ENCODE measurements at regions not wholly inside any gene's neighbourhood (a gene's known extent, or its start where the extent isn't known, plus 50 kb on each side); places are given as distances from the start of the nearest gene placed in this dataset.

DNA sequence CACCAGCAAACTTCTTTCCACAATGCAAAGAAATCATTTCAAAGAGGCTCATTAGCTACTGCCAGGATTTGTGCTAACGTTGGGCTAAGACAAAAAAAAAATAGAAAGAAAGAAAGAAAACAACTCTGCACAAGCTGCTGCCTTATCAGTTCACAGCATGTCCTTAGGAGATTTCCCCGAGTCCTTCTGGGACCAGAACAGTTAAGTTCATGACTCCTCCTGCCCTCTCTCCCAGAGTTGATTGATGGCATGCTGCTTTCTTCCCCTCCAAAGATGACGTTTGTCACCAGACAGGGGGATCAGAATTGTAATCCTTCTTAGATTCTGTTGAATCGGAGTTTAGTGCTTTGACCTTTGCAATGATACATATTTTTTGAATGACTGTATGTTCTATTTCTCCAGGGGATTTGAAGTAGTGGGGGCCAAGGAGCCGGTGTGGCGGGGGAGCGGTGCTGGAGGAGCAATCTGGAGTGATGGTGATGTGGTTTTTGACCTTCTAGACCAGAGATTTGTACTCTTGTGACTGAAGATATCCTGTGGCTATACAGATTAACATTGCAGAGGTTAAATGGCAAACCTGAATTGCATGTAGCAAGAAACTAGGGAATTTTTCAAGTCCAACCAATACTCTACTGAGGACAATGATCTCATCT lies 409.2 kb upstream of the TMPO start:
- no peak overlapping the region for H3K27ac Mint-ChIP-seq
- H3K4me3 ChIP-seq (ENCODE audit: low read length), result no peak overlapping the region
- WGBS (ENCODE audit: insufficient coverage), result 44% methylated on average over 7 of the region's 7 CpGs
- DNase-seq (no peak), ATAC-seq (no peak)
- no peaks in the 10 kb centered on the region for H3K27me3 Mint-ChIP-seq (ENCODE audit: low read depth in 2 of 2)
- no peaks in the 10 kb centered on the region for H3K4me1 Mint-ChIP-seq
- intact Hi-C loops (cut with micrococcal nuclease), result no loop called here
- no peaks in the 10 kb centered on the region for H3K4me1 ChIP-seq (ENCODE audit: control insufficient read depth, insufficient read depth, low read length)
- no peak overlapping the region for H3K4me3 Mint-ChIP-seq
- H3K9me3 ChIP-seq (ENCODE audit: control insufficient read depth, insufficient read depth, low read length), result no peaks in the 10 kb centered on the region
- H3K9me3 Mint-ChIP-seq, result peaks cover 2% of the 10 kb centered on the region in 2 donors
- no peaks in the 10 kb centered on the region for H3K36me3 Mint-ChIP-seq
- TF ChIP-seq, protein P1, sequence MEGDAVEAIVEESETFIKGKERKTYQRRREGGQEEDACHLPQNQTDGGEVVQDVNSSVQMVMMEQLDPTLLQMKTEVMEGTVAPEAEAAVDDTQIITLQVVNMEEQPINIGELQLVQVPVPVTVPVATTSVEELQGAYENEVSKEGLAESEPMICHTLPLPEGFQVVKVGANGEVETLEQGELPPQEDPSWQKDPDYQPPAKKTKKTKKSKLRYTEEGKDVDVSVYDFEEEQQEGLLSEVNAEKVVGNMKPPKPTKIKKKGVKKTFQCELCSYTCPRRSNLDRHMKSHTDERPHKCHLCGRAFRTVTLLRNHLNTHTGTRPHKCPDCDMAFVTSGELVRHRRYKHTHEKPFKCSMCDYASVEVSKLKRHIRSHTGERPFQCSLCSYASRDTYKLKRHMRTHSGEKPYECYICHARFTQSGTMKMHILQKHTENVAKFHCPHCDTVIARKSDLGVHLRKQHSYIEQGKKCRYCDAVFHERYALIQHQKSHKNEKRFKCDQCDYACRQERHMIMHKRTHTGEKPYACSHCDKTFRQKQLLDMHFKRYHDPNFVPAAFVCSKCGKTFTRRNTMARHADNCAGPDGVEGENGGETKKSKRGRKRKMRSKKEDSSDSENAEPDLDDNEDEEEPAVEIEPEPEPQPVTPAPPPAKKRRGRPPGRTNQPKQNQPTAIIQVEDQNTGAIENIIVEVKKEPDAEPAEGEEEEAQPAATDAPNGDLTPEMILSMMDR (IDR thresholded peaks at IDR 0.05), result no peak
- H3K27me3 ChIP-seq (ENCODE audit: control insufficient read depth, insufficient read depth, low read length), result no peaks in the 10 kb centered on the region
- no peak overlapping the region for H3K27ac ChIP-seq (ENCODE audit: low read length)
- H3K36me3 ChIP-seq (ENCODE audit: control insufficient read depth, insufficient read depth, low read length), result no peaks in the 10 kb centered on the region

DNA sequence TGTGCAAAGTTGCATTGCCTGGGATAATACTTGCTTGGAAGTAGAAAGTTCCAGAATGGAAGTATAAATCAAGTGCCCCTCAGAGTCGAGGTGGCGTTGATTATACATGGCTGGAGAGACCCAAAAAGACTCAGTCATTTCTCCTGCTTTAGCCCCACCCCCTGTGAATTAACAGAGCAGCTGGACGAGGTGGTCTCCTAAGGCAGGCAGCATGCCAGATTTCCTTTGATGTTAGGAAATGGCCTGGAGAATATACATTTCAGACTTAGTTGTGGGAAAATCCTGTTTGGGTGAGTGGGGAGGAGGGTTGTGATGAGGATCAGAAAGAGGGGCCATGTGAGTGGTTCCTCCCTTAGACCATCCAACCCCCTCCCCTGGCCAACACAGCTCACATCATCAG lies 406.1 kb upstream of the TMPO start:
- no peaks in the 10 kb centered on the region for H3K36me3 ChIP-seq (ENCODE audit: control insufficient read depth, insufficient read depth, low read length)
- no peaks in the 10 kb centered on the region for H3K27me3 ChIP-seq (ENCODE audit: control insufficient read depth, insufficient read depth, low read length)
- TF ChIP-seq, protein P1 (IDR thresholded peaks at IDR 0.05), result no peak
- Mint-ChIP-seq H3K27me3 (ENCODE audit: low read depth in 2 of 2) (no peaks in the 10 kb centered on the region), H3K4me3 (no peak overlapping the region), H3K4me1 (no peaks in the 10 kb centered on the region), H3K36me3 (no peaks in the 10 kb centered on the region), H3K27ac (no peak overlapping the region), H3K9me3 (no peaks in the 10 kb centered on the region)
- H3K4me1 ChIP-seq (ENCODE audit: control insufficient read depth, insufficient read depth, low read length), result no peaks in the 10 kb centered on the region
- intact Hi-C loops (cut with micrococcal nuclease), result no loop called here
- no peak overlapping the region for H3K27ac ChIP-seq (ENCODE audit: low read length)
- no peak overlapping the region for H3K4me3 ChIP-seq (ENCODE audit: low read length)
- H3K9me3 ChIP-seq (ENCODE audit: control insufficient read depth, insufficient read depth, low read length), result no peaks in the 10 kb centered on the region
- ATAC-seq (no peak), DNase-seq (no peak)
- 69% methylated on average over 3 of the region's 3 CpGs for WGBS (ENCODE audit: insufficient coverage)

DNA sequence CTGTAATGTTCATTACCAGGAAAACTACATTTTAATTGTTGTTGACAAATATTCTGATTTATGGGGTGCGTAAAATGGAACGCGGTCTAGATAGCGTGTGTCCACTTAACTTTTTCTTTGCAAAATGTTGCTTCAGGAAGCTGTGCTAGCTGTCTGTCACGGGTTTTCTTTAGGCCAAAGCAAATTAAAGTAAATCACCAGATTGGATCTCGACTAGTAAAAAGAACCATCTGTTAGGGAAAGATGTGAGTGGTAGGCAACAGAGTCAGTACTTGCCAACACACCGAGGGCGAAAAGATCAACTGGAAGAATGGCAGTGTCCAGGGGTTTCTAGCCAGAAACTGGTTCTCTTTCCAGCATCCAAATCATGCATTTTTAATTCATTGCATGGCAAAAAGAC lies 404.9 kb upstream of the TMPO start:
- 89% methylated on average over 8 of the region's 8 CpGs for WGBS (ENCODE audit: insufficient coverage)
- Mint-ChIP-seq H3K27me3 (ENCODE audit: low read depth in 2 of 2) (no peaks in the 10 kb centered on the region), H3K27ac (no peak overlapping the region), H3K4me1 (no peaks in the 10 kb centered on the region), H3K4me3 (no peak overlapping the region), H3K36me3 (no peaks in the 10 kb centered on the region), H3K9me3 (no peaks in the 10 kb centered on the region)
- intact Hi-C loops (cut with micrococcal nuclease), result no loop called here
- Histone ChIP-seq H3K4me3 (ENCODE audit: low read length) (no peak overlapping the region), H3K4me1 (ENCODE audit: control insufficient read depth, insufficient read depth, low read length) (no peaks in the 10 kb centered on the region), H3K9me3 (ENCODE audit: control insufficient read depth, insufficient read depth, low read length) (no peaks in the 10 kb centered on the region), H3K27ac (ENCODE audit: low read length) (no peak overlapping the region), H3K36me3 (ENCODE audit: control insufficient read depth, insufficient read depth, low read length) (no peaks in the 10 kb centered on the region), H3K27me3 (ENCODE audit: control insufficient read depth, insufficient read depth, low read length) (no peaks in the 10 kb centered on the region)
- TF ChIP-seq, protein P1 (IDR thresholded peaks at IDR 0.05), result no peak
- no peak for ATAC-seq
- DNase-seq, result no peak

DNA sequence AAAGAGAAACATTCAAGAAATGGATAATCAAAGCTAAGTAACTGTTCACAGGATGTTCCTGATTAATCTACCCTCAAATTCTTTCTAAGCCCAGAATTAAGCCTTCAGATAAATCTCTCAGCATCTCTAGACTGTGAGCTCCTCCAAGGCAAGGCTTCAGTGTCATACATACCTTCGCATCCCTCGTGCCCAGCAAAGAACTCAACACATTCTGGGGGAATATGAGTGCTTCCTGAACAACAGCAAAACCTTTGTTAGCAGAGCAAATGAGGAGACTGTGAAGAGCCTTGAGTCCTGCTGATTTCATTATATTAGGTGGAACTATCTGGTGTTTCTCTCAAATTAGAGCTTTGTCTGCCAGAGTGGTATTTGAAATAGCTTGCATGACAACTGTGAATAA lies 401.8 kb upstream of the TMPO start:
- 98% methylated on average over 2 of the region's 2 CpGs for WGBS (ENCODE audit: insufficient coverage)
- ATAC-seq (no peak), DNase-seq (no peak)
- Mint-ChIP-seq H3K9me3 (peaks cover 0 to 5% of the 10 kb centered on the region in 2 donors), H3K27me3 (ENCODE audit: low read depth in 2 of 2) (peaks cover 4 to 5% of the 10 kb centered on the region in 2 donors), H3K27ac (no peak overlapping the region), H3K4me3 (no peak overlapping the region), H3K4me1 (no peaks in the 10 kb centered on the region), H3K36me3 (no peaks in the 10 kb centered on the region)
- no peaks in the 10 kb centered on the region for H3K9me3 ChIP-seq (ENCODE audit: control insufficient read depth, insufficient read depth, low read length)
- no peak overlapping the region for H3K27ac ChIP-seq (ENCODE audit: low read length)
- H3K4me1 ChIP-seq (ENCODE audit: control insufficient read depth, insufficient read depth, low read length), result no peaks in the 10 kb centered on the region
- H3K4me3 ChIP-seq (ENCODE audit: low read length), result no peak overlapping the region
- TF ChIP-seq, protein P1 (IDR thresholded peaks at IDR 0.05), result no peak
- H3K36me3 ChIP-seq (ENCODE audit: control insufficient read depth, insufficient read depth, low read length), result no peaks in the 10 kb centered on the region
- no peaks in the 10 kb centered on the region for H3K27me3 ChIP-seq (ENCODE audit: control insufficient read depth, insufficient read depth, low read length)
- intact Hi-C loops (cut with micrococcal nuclease), result no loop called here
